Erythroblast (primary cell): ENCODE measurements at regions not wholly inside any gene's neighbourhood (a gene's known extent, or its start where the extent isn't known, plus 50 kb on each side); places are given as distances from the start of the nearest gene placed in this dataset.

Source experiments
- GATA1 ChIP-seq: IDR thresholded peaks from 2 replicates; pipeline ENCODE4 v1.6.1; 2011; ENCODE audit warnings: low read depth, mild to moderate bottlenecking, control low read depth, low read length, moderate library complexity
- POLR2A ChIP-seq: IDR thresholded peaks from 2 replicates; pipeline ENCODE4 v1.6.1; 2011; ENCODE audit warnings: mild to moderate bottlenecking, low read length

- TF ChIP-seq POLR2A (no peak), GATA1 (no peak)
Observed at GRCh38 chr3:144052275-144052674, 80.7 kb downstream of the DIPK2A start.
